Activated CD8-positive, alpha-beta memory T cell treated with anti-CD3 and anti-CD28 coated beads for 36 hours (primary cell): ENCODE measurements at regions not wholly inside any gene's neighbourhood (a gene's known extent, or its start where the extent isn't known, plus 50 kb on each side); places are given as distances from the start of the nearest gene placed in this dataset.
"Not testable (repeated sequence)": the region's sequence is repeated elsewhere in the genome, so short reads cannot be mapped to it uniquely, and the experiment has no call there.

Source experiments
- CTCF ChIA-PET: fragments of 350-600 bp; sonication (Branson Sonifier 250); formaldehyde crosslinking; loops from one replicate; lab custom pipeline; 2021; ENCODE audit warnings: antibody characterized with exemption; lab: Charles Lee
- POLR2A ChIA-PET: fragments of 350-600 bp; sonication (Branson Sonifier 250); formaldehyde crosslinking; loops from one replicate; lab custom pipeline; 2021; ENCODE audit warnings: antibody characterized with exemption; lab: Charles Lee

- CTCF ChIA-PET, POLR2A ChIA-PET: not testable (repeated sequence)
These were observed 102.7 kb upstream of the NBPF11 start for GRCh38 chr1:148254611-148255429.

GRCh38 chr1:148253808-148254207, 101.7 kb upstream of the NBPF11 start:
- POLR2A ChIA-PET, CTCF ChIA-PET: not testable (repeated sequence)

- POLR2A ChIA-PET: not testable (repeated sequence)
These were observed 96.7 kb upstream of the NBPF11 start for GRCh38 chr1:148248798-148249197.

GRCh38 chr1:148246258-148246861, 94.3 kb upstream of the NBPF11 start:
- CTCF ChIA-PET, POLR2A ChIA-PET: not testable (repeated sequence)

More at GRCh38 chr1:148248798-148249197, 96.7 kb upstream of the NBPF11 start:
- CTCF ChIA-PET: not testable (repeated sequence)

GRCh38 chr1:148245843-148246242, 93.8 kb upstream of the NBPF11 start:
- CTCF ChIA-PET, POLR2A ChIA-PET: not testable (repeated sequence)

- POLR2A ChIA-PET, CTCF ChIA-PET: not testable (repeated sequence)
These were observed 93.4 kb upstream of the NBPF11 start for GRCh38 chr1:148245443-148245842.

- CTCF ChIA-PET, POLR2A ChIA-PET: not testable (repeated sequence)
These were observed 81.2 kb upstream of the NBPF11 start for GRCh38 chr1:148233250-148233649.

GRCh38 chr1:148228846-148229245, 76.8 kb upstream of the NBPF11 start:
- POLR2A ChIA-PET, CTCF ChIA-PET: not testable (repeated sequence)

GRCh38 chr1:148222399-148223159, 70.5 kb upstream of the NBPF11 start:
- CTCF ChIA-PET, POLR2A ChIA-PET: not testable (repeated sequence)

- POLR2A ChIA-PET, CTCF ChIA-PET: not testable (repeated sequence)
These were observed 69.5 kb upstream of the NBPF11 start for GRCh38 chr1:148221593-148221992.

- POLR2A ChIA-PET, CTCF ChIA-PET: not testable (repeated sequence)
These were observed 67.1 kb upstream of the NBPF11 start for GRCh38 chr1:148219229-148219628.

GRCh38 chr1:148211191-148211590, 59.1 kb upstream of the NBPF11 start:
- POLR2A ChIA-PET, CTCF ChIA-PET: not testable (repeated sequence)

GRCh38 chr1:148210624-148211023, 58.5 kb upstream of the NBPF11 start:
- CTCF ChIA-PET: not testable (repeated sequence)

GRCh38 chr1:148210166-148210565, 58.1 kb upstream of the NBPF11 start:
- CTCF ChIA-PET, POLR2A ChIA-PET: not testable (repeated sequence)

More at GRCh38 chr1:148210624-148211023, 58.5 kb upstream of the NBPF11 start:
- POLR2A ChIA-PET: not testable (repeated sequence)

- POLR2A ChIA-PET, CTCF ChIA-PET: not testable (repeated sequence)
These were observed 49.9 kb upstream of the NBPF11 start for GRCh38 chr1:148202013-148202412.
